K562 (cell line): ENCODE measurements at regions not wholly inside any gene's neighbourhood (a gene's known extent, or its start where the extent isn't known, plus 50 kb on each side); places are given as distances from the start of the nearest gene placed in this dataset.

Source experiments
- ATAC-seq: fragments of 200-7000 bp; cut with Tn5 transposase; 3 replicates; pipeline ENCODE4 v1.9.1; 2020; ENCODE audit warnings: moderate library complexity
- BruUV-seq: library from RNA; stranded (reverse); fragments of 400-500 nt; replicated peaks from 2 replicates; lab custom pipeline; 2021; lab: Mats Ljungman, UMichigan
- CTCF ChIA-PET: fragments of 300-600 bp; formaldehyde crosslinking; extraction: SDS; loops from one replicate; lab custom pipeline; 2021; ENCODE audit warnings: low intra/inter-chr PET ratio; lab: Yijun Ruan, JAX
- POLR2A ChIA-PET: fragments of 300-600, 350-650 bp; sonication (Branson Sonifier 250); formaldehyde crosslinking; extraction: SDS; loops from one replicate; lab custom pipeline; 2021; ENCODE audit warnings: antibody characterized with exemption, inconsistent platforms; lab: Yijun Ruan, JAX
- DNase-seq, 4 experiments: peaks; one replicate each; pipeline versions ENCODE4 v3.0.0 to v3.0.0-alpha.2; 2011 to 2018; ENCODE audit warnings: low spot score in 3 of 4, mixed read lengths in 3 of 4; ENCODE audit errors: extremely low read depth in 1 of 4
- FAIRE-seq: peaks from 2 replicates; lab custom pipeline; 2011; peaks lifted over from hg19 to GRCh38; lab: Jason Lieb, UNC
- H2AFZ ChIP-seq: 2 replicates; pipeline ENCODE4 v1.6.0; 2011; ENCODE audit warnings: low read depth, low read length, control low read depth, inconsistent platforms
- H3K27ac ChIP-seq: fragments of 200-600 bp; 3 replicates; pipeline ENCODE4 v1.8.0; 2011; ENCODE audit warnings: low read depth, mild to moderate bottlenecking, control low read depth, inconsistent platforms, low read length, moderate library complexity, mixed read lengths; ENCODE audit errors: extremely low read depth
- H3K27me3 ChIP-seq, 2 experiments: fragments of 300-600 bp in 1 of 2; 2 replicates in 1 of 2; 3 replicates in 1 of 2; pipeline versions ENCODE4 v1.6.0 to v1.8.0; 2011; ENCODE audit warnings: inconsistent platforms in 2 of 2, low read length in 2 of 2, mild to moderate bottlenecking in 1 of 2, mixed read lengths in 1 of 2, moderate library complexity in 1 of 2; ENCODE audit not compliant: control insufficient read depth in 2 of 2, insufficient read depth in 2 of 2
- H3K36me3 ChIP-seq: fragments of 300-600 bp; 3 replicates; pipeline ENCODE4 v1.8.0; 2011; ENCODE audit warnings: mild to moderate bottlenecking, low read length, inconsistent platforms; ENCODE audit not compliant: control insufficient read depth, insufficient read depth
- H3K4me1 ChIP-seq, 2 experiments: fragments of 200-600 bp in 1 of 2; replicated peaks in 1 of 2; 2 replicates in 1 of 2; 3 replicates in 1 of 2; pipeline versions ENCODE4 v1.5.1 to v1.8.0; 2011; ENCODE audit warnings: inconsistent platforms in 2 of 2, low read length in 2 of 2, mild to moderate bottlenecking in 1 of 2, mixed read lengths in 1 of 2, moderate library complexity in 1 of 2; ENCODE audit not compliant: control insufficient read depth in 2 of 2, insufficient read depth in 2 of 2
- H3K4me2 ChIP-seq: 2 replicates; pipeline ENCODE4 v1.6.1; 2011; ENCODE audit warnings: low read length, control low read depth, inconsistent platforms, mixed read lengths; ENCODE audit not compliant: insufficient read depth
- H3K4me3 ChIP-seq: fragments of 200-600 bp; sonication (generic), shearing (Covaris generic); 2 replicates; pipeline ENCODE4 v1.5.1; 2016; ENCODE audit warnings: control low read depth, inconsistent platforms
- H3K79me2 ChIP-seq: fragments of 200-600 bp; 3 replicates; pipeline ENCODE4 v1.8.0; 2011; ENCODE audit warnings: low read length, inconsistent platforms; ENCODE audit not compliant: control insufficient read depth, insufficient read depth
- H3K9ac ChIP-seq, 2 experiments: 2 replicates each; pipeline versions ENCODE4 v1.6.0 to v1.6.1; 2011; ENCODE audit warnings: low read depth in 2 of 2, low read length in 2 of 2, control low read depth in 1 of 2, inconsistent platforms in 1 of 2, mild to moderate bottlenecking in 1 of 2, mixed read lengths in 1 of 2; ENCODE audit not compliant: insufficient read depth in 1 of 2
- H3K9me1 ChIP-seq: one replicate; pipeline ENCODE4 v1.6.0; 2011; ENCODE audit warnings: inconsistent platforms, mild to moderate bottlenecking, low read length, moderate library complexity; ENCODE audit not compliant: control insufficient read depth, insufficient read depth
- H3K9me3 ChIP-seq: replicated peaks from 2 replicates; pipeline ENCODE4 v1.5.1; 2011; ENCODE audit warnings: low read depth, low read length, inconsistent platforms; ENCODE audit not compliant: control insufficient read depth, insufficient read depth
- H4K20me1 ChIP-seq: replicated peaks from 2 replicates; pipeline ENCODE4 v1.6.1; 2011; ENCODE audit warnings: low read length, inconsistent platforms, mixed read lengths; ENCODE audit not compliant: control insufficient read depth, insufficient read depth
- DIDO1 ChIP-seq: fragments of 450-650 bp; IDR thresholded peaks from 2 replicates; pipeline ENCODE4 v1.6.1; 2016; ENCODE audit warnings: low read depth, missing biosample characterization, missing genetic modification characterization
- EP400 ChIP-seq: fragments of 450-650 bp; IDR thresholded peaks from 2 replicates; pipeline ENCODE4 v1.6.1; 2017; ENCODE audit warnings: antibody characterized with exemption, mild to moderate bottlenecking, moderate library complexity
- NRF1 ChIP-seq, 2 experiments: fragments of 450-650 bp; IDR thresholded peaks in 1 of 2; conservative IDR thresholded peaks in 1 of 2; 2 replicates each; pipeline ENCODE4 v1.6.1; 2014; ENCODE audit warnings: mild to moderate bottlenecking in 2 of 2
- SIN3B ChIP-seq: fragments of 450-650 bp; IDR thresholded peaks from 2 replicates; pipeline ENCODE4 v1.6.1; 2017; ENCODE audit warnings: low read depth, mild to moderate bottlenecking, moderate library complexity
- U2AF2 ChIP-seq: fragments of 200-400 bp; formaldehyde crosslinking; optimal IDR thresholded peaks from 2 replicates; pipeline ENCODE3; 2017; ENCODE audit warnings: low read depth, mild to moderate bottlenecking, low read length
- WGBS: fragments of 100-300 bp; shearing (Covaris generic); methylation state at CpG from one replicate; pipeline ENCODE4 v1.1.6; 2016; ENCODE audit warnings: low coverage, mixed read lengths; ENCODE audit not compliant: insufficient coverage; ENCODE audit errors: missing lambda C conversion rate; 5-methylcytosine and 5-hydroxymethylcytosine counted together
- in situ Hi-C: fragments of 300-500 bp; cut with MboI; formaldehyde crosslinking; loops from 4 replicates; pipeline ENCODE4 v1.15.0; 2018; ENCODE audit warnings: inconsistent platforms, mixed read lengths
- intact Hi-C: fragments of 100-400 bp; cut with micrococcal nuclease; formaldehyde crosslinking; loops from 2 replicates; pipeline ENCODE4 v1.14.2; 2022
- TF ChIP-seq, protein P1 (sequence below): IDR thresholded peaks from 2 replicates; pipeline ENCODE4 v1.6.1; 2016; ENCODE audit warnings: missing genetic modification characterization, missing compliant biosample characterization

GRCh38 chr15:38062696-38063095 lies 128.3 kb downstream of the TMCO5A start:
- POLR2A ChIA-PET, result interaction anchor here (0.6 kb wide), 1 partner anchor 10 kb away, joined by 3 read pairs; no protein-coding TSS in a partner anchor
- Histone ChIP-seq H3K4me1 (no peaks in the 10 kb centered on the region), H3K9me1 (no peaks in the 10 kb centered on the region), H3K36me3 (no peaks in the 10 kb centered on the region), H3K9ac (no peak overlapping the region), H3K79me2 (no peaks in the 10 kb centered on the region), H3K4me3 (no peak overlapping the region), H3K27me3 (peaks cover 4 to 5% of the 10 kb centered on the region in 2 experiments; a peak in 2 of 5 replicates), H3K4me2 (no peak overlapping the region), H2AFZ (no peak overlapping the region), H3K9me3 (no peaks in the 10 kb centered on the region), H3K27ac (no peak overlapping the region), H4K20me1 (no peaks in the 10 kb centered on the region)
- TF ChIP-seq SIN3B (no peak), NRF1 (conservative IDR thresholded peaks at IDR 0.05 in 1 of 2, IDR thresholded peaks at IDR 0.05 in 1 of 2) (no peak), U2AF2 (no peak), EP400 (no peak), DIDO1 (tag) (no peak)
- TF ChIP-seq, protein P1, sequence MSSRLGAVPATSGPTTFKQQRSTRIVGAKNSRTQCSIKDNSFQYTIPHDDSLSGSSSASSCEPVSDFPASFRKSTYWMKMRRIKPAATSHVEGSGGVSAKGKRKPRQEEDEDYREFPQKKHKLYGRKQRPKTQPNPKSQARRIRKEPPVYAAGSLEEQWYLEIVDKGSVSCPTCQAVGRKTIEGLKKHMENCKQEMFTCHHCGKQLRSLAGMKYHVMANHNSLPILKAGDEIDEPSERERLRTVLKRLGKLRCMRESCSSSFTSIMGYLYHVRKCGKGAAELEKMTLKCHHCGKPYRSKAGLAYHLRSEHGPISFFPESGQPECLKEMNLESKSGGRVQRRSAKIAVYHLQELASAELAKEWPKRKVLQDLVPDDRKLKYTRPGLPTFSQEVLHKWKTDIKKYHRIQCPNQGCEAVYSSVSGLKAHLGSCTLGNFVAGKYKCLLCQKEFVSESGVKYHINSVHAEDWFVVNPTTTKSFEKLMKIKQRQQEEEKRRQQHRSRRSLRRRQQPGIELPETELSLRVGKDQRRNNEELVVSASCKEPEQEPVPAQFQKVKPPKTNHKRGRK, result no peak
- 4% methylated on average over 7 of the region's 7 CpGs for WGBS
- FAIRE-seq (no peak), ATAC-seq (no peak), DNase-seq (no peak)
- in situ Hi-C loops, result no loop called here
- intact Hi-C loops, result no loop called here
- CTCF ChIA-PET, result no interaction called here
- no TSS peak for BruUV-seq
